ENCODE measurements at regions not wholly inside any gene's neighbourhood (a gene's known extent, or its start where the extent isn't known, plus 50 kb on each side); places are given as distances from the start of the nearest gene placed in this dataset.

DNA sequence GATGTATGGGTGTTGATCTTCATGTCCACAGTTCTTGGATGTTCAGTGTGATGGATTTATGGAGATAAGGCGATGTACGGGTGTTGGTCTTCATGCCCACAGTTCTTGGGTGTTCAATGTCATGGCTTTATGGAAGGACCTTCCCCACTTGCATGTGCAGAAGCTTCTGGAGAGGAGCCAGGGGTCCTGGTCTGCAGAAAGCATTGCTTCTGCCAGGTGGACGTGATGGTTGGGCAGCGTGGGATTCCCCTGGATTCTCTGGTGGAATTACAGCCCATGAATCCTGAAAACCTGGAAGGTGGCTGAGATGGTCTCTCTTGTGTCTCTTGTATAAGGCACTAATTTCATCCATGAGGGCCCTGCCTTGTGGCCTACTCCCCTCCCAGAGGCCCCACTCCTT is 183.7 kb upstream of the TCERG1L start:
- TF ChIP-seq NFYB (CRISPR knock-in tag; IDR thresholded peaks at IDR 0.05): no peak
- TF ChIP-seq MYC (CRISPR knock-in tag; IDR thresholded peaks at IDR 0.05; ENCODE audit: borderline replicate concordance): no peak
- no peak for TF ChIP-seq POLR2A (IDR thresholded peaks at IDR 0.05; ENCODE audit: insufficient read depth in 1 of 2, low read depth in 2 of 2, low read length in 2 of 2)
